AG04449 (cell line): ENCODE measurements at regions not wholly inside any gene's neighbourhood (a gene's known extent, or its start where the extent isn't known, plus 50 kb on each side); places are given as distances from the start of the nearest gene placed in this dataset.

Source experiments
- CTCF ChIA-PET: fragments of 350-600 bp; formaldehyde crosslinking; extraction: SDS; loops from one replicate; lab custom pipeline; 2021; ENCODE audit warnings: antibody characterized with exemption; lab: Yijun Ruan, JAX
- POLR2A ChIA-PET: fragments of 400-600, 350-600 bp; formaldehyde crosslinking; extraction: SDS; loops from one replicate; lab custom pipeline; 2020; ENCODE audit warnings: antibody characterized with exemption, inconsistent platforms; lab: Yijun Ruan, JAX
- DNase-seq: peaks from one replicate; pipeline ENCODE4 v3.0.0-alpha.2; 2010; ENCODE audit warnings: low read depth, low spot score
- H3K4me3 ChIP-seq: 2 replicates; pipeline ENCODE4 v1.5.1; 2011; ENCODE audit warnings: low read depth, mild to moderate bottlenecking, control low read depth, low read length
- CTCF ChIP-seq: IDR thresholded peaks from one replicate; pipeline ENCODE4 v1.5.1; 2011; ENCODE audit warnings: mild to moderate bottlenecking, moderate library complexity, low read length, control low read depth, inconsistent platforms; ENCODE audit not compliant: insufficient read depth; ENCODE audit errors: missing control alignments

GRCh38 chr2:105580870-105581554 is 163.7 kb upstream of the NCK2 start:
- no peak overlapping the region for H3K4me3 ChIP-seq
- DNase-seq, result no peak
- ChIA-PET CTCF (interaction anchor here (0.8 kb wide), 1 partner anchor 15 kb away, joined by 3 read pairs; no protein-coding TSS in a partner anchor), POLR2A (no interaction called here)
- TF ChIP-seq CTCF, result no peak

GRCh38 chr2:105580216-105580615 is 164.5 kb upstream of the NCK2 start:
- no peak for TF ChIP-seq CTCF
- ChIA-PET POLR2A (no interaction called here), CTCF (no interaction called here)
- no peak overlapping the region for H3K4me3 ChIP-seq
- DNase-seq, result no peak

GRCh38 chr2:105578166-105578565 is 166.5 kb upstream of the NCK2 start:
- ChIA-PET POLR2A (no interaction called here), CTCF (interaction anchor here (1.1 to 2.9 kb wide), 4 partner anchors 11 to 1005 kb away, joined by 3 to 18 read pairs (median 5); no protein-coding TSS in a partner anchor)
- no peak overlapping the region for H3K4me3 ChIP-seq
- TF ChIP-seq CTCF, result no peak
- DNase-seq, result no peak

GRCh38 chr2:105577762-105578161 is 166.9 kb upstream of the NCK2 start:
- TF ChIP-seq CTCF, result no peak
- POLR2A ChIA-PET, result no interaction called here
- CTCF ChIA-PET, result interaction anchor here (1.0 to 2.9 kb wide), 4 partner anchors 11 to 520 kb away, joined by 3 to 18 read pairs (median 5); no protein-coding TSS in a partner anchor
- H3K4me3 ChIP-seq, result no peak overlapping the region
- DNase-seq, result no peak

- H3K4me3 ChIP-seq, result no peak overlapping the region
- ChIA-PET CTCF (interaction anchor here (0.6 to 2.9 kb wide), 17 partner anchors 10 to 528 kb away, joined by 3 to 18 read pairs (median 4); no protein-coding TSS in a partner anchor), POLR2A (no interaction called here)
- peak; percentile 43 for TF ChIP-seq CTCF
- peak; percentile 12 for DNase-seq
Measured at GRCh38 chr2:105576440-105577241, 168.1 kb upstream of the NCK2 start.

GRCh38 chr2:105576050-105576439 is 168.7 kb upstream of the NCK2 start:
- ChIA-PET CTCF (interaction anchor here (0.7 to 2.9 kb wide), 12 partner anchors 11 to 528 kb away, joined by 3 to 18 read pairs (median 4); no protein-coding TSS in a partner anchor), POLR2A (no interaction called here)
- TF ChIP-seq CTCF, result no peak
- no peak for DNase-seq
- H3K4me3 ChIP-seq, result no peak overlapping the region
